ENCODE measurements at regions not wholly inside any gene's neighbourhood (a gene's known extent, or its start where the extent isn't known, plus 50 kb on each side); places are given as distances from the start of the nearest gene placed in this dataset.

GRCh38 chr21:38753557-38753971, 52.2 kb upstream of the ETS2 start:
- H3K4me3 ChIP-seq (ENCODE audit: extremely low read depth, insufficient read depth, low read length, poor library complexity, severe bottlenecking): no peak overlapping the region
- H3K4me1 ChIP-seq (ENCODE audit: control insufficient read depth, insufficient read depth, low read length, poor library complexity, severe bottlenecking): peaks cover 12% of the 10 kb centered on the region
- WGBS, 2 experiments (ENCODE audit: insufficient coverage in 2 of 2): 92 to 100% methylated on average over 2 to 3 of the region's 4 CpGs
- H3K27ac ChIP-seq (ENCODE audit: low read depth, low read length, severe bottlenecking): no peak overlapping the region
- no peaks in the 10 kb centered on the region for H3K9me3 ChIP-seq (ENCODE audit: control insufficient read depth, low read length)
- H3K36me3 ChIP-seq (ENCODE audit: control insufficient read depth, insufficient read depth, low read length): no peaks in the 10 kb centered on the region
